ENCODE measurements at regions not wholly inside any gene's neighbourhood (a gene's known extent, or its start where the extent isn't known, plus 50 kb on each side); places are given as distances from the start of the nearest gene placed in this dataset.

- H3K4me1 ChIP-seq (ENCODE audit: control insufficient read depth, extremely low read depth, insufficient read depth, low read length): no peaks in the 10 kb centered on the region
- no peaks in the 10 kb centered on the region for H4K20me1 ChIP-seq (replicated peaks; ENCODE audit: control insufficient read depth, extremely low read depth, insufficient read depth, low read length)
- ChIA-PET CTCF (no interaction called here), POLR2A (no interaction called here)
- H3K27ac ChIP-seq (ENCODE audit: insufficient read depth, low read depth, low read length): no peak overlapping the region
- FAIRE-seq (no peak), DNase-seq (ENCODE audit: low read depth, low spot score) (no peak)
- no peak overlapping the region for H3K4me2 ChIP-seq (ENCODE audit: insufficient read depth, low read length)
- dilution Hi-C loops (cut with MboI; ENCODE audit: extremely low pct_ligation_motif_present, low sequenced_read_pairs) (no loop called here), intact Hi-C loops (cut with micrococcal nuclease) (no loop called here)
- H3K9ac ChIP-seq (replicated peaks; ENCODE audit: extremely low read depth, insufficient read depth, low read length): no peak overlapping the region
- no peaks in the 10 kb centered on the region for H3K79me2 ChIP-seq (ENCODE audit: control insufficient read depth, insufficient read depth, low read length)
- no peak overlapping the region for H2AFZ ChIP-seq (ENCODE audit: low read depth, low read length)
- no TSS peak for BruUV-seq (replicated peaks)
- no peak for TF ChIP-seq EZH2 (IDR thresholded peaks at IDR 0.05; ENCODE audit: borderline replicate concordance, low read depth, low read length, severe bottlenecking)
- no peak for TF ChIP-seq MYC (IDR thresholded peaks at IDR 0.05; ENCODE audit: low read depth, low read length)
- no peak for TF ChIP-seq CTCF (IDR thresholded peaks at IDR 0.05; ENCODE audit: extremely low read depth in 1 of 2, insufficient read depth in 1 of 2, low read depth in 1 of 2, low read length in 2 of 2)
- no peak for TF ChIP-seq JUN (IDR thresholded peaks at IDR 0.05; ENCODE audit: borderline replicate concordance, insufficient read depth, insufficient read length, low read depth)
- no peak for TF ChIP-seq GATA2 (IDR thresholded peaks at IDR 0.05; ENCODE audit: insufficient read depth, insufficient read length, low read depth, low read length)
- TF ChIP-seq FOS (IDR thresholded peaks at IDR 0.05; ENCODE audit: borderline replicate concordance, insufficient read depth, low read length): no peak
- no peak for TF ChIP-seq POLR2AphosphoS5 (IDR thresholded peaks at IDR 0.05; ENCODE audit: insufficient read depth, low read depth, low read length)
- TF ChIP-seq MAX (IDR thresholded peaks at IDR 0.05; ENCODE audit: insufficient read depth, insufficient read length): no peak
- no peak for TF ChIP-seq POLR2A (IDR thresholded peaks at IDR 0.05; ENCODE audit: low read depth, low read length)
- no peaks in the 10 kb centered on the region for H3K27me3 ChIP-seq (ENCODE audit: control insufficient read depth in 2 of 2, insufficient read depth in 2 of 2, low read length in 2 of 2)
- H3K9me3 ChIP-seq (replicated peaks; ENCODE audit: control insufficient read depth, insufficient read depth, low read length): peaks cover 4% of the 10 kb centered on the region
- no peaks in the 10 kb centered on the region for H3K36me3 ChIP-seq (ENCODE audit: control insufficient read depth in 2 of 2, extremely low read depth in 1 of 2, insufficient read depth in 2 of 2, low read length in 2 of 2)
- H3K4me3 ChIP-seq (replicated peaks in 1 of 3; ENCODE audit: insufficient read depth in 1 of 3, low read depth in 1 of 3, low read length in 3 of 3): no peak overlapping the region
- no peaks in the 10 kb centered on the region for H3K9me1 ChIP-seq (replicated peaks; ENCODE audit: control insufficient read depth, extremely low read depth, insufficient read depth, low read length)
Observed at GRCh38 chr5:30661730-30662129, 531.8 kb upstream of the CDH6 start.

All from endothelial cell of umbilical vein (primary cell).